Calu3 (cell line): ENCODE measurements at regions not wholly inside any gene's neighbourhood (a gene's known extent, or its start where the extent isn't known, plus 50 kb on each side); places are given as distances from the start of the nearest gene placed in this dataset.

ENCODE experiments used
- BruUV-seq: library from RNA; stranded (reverse); fragments of 400-500 nt; replicated peaks from 2 replicates; lab custom pipeline; 2021; lab: Mats Ljungman, UMichigan
- CTCF ChIA-PET: fragments of 300-600 bp; sonication (Branson Sonifier 250); formaldehyde crosslinking; loops from one replicate; lab custom pipeline; 2022; ENCODE audit warnings: antibody characterized with exemption; lab: Charles Lee
- DNase-seq: peaks from one replicate; pipeline ENCODE4 v3.0.0; 2022
- H3K27ac Mint-ChIP-seq: one replicate; pipeline ENCODE4 v1.8.0; 2022; ENCODE audit warnings: mixed read lengths; ENCODE audit not compliant: unreplicated experiment
- H3K27me3 Mint-ChIP-seq: one replicate; pipeline ENCODE4 v1.8.0; 2022; ENCODE audit warnings: mixed read lengths; ENCODE audit not compliant: unreplicated experiment
- H3K36me3 Mint-ChIP-seq: one replicate; pipeline ENCODE4 v1.8.0; 2022; ENCODE audit warnings: mild to moderate bottlenecking, moderate library complexity, mixed read lengths; ENCODE audit not compliant: insufficient read depth, unreplicated experiment
- H3K4me1 Mint-ChIP-seq: one replicate; pipeline ENCODE4 v1.8.0; 2022; ENCODE audit warnings: mild to moderate bottlenecking, low read depth, mixed read lengths; ENCODE audit not compliant: unreplicated experiment
- H3K4me3 Mint-ChIP-seq: one replicate; pipeline ENCODE4 v1.8.0; 2022; ENCODE audit warnings: mild to moderate bottlenecking, low read depth, moderate library complexity, mixed read lengths; ENCODE audit not compliant: unreplicated experiment
- H3K9me3 Mint-ChIP-seq: one replicate; pipeline ENCODE4 v1.8.0; 2022; ENCODE audit warnings: low read depth, mixed read lengths; ENCODE audit not compliant: unreplicated experiment
- intact Hi-C: fragments of 100-400 bp; cut with micrococcal nuclease; formaldehyde crosslinking; loops from one replicate; pipeline ENCODE4 v1.10.0; 2022; ENCODE audit not compliant: unreplicated experiment
- TF ChIP-seq, protein P1 (sequence below): fragments of 200-600 bp; IDR thresholded peaks from one replicate; pipeline ENCODE4 v1.8.0; 2022; ENCODE audit warnings: antibody characterized with exemption; ENCODE audit not compliant: unreplicated experiment

DNA sequence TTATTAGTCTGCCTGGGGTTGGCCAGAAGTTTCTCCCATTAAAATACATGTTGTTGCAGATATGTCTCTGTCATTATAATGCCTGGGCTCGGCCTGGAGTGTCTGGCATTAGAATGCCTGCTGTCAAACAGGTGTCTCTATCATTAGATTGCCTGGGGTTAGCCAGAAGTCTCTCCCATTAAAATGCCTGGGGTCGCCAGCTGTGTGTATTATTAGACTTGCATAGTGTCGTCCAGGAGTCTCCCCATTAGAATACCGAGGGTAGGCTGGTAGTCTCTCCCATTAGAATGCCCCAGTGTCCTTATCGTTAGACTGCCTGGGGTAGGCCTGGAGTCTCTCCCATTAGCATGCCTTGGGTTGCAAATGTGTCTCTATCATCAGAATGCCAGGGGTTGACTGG, 2270.8 kb downstream of the TP53TG3F start:
- Mint-ChIP-seq H3K27ac (no peak overlapping the region), H3K4me1 (no peaks in the 10 kb centered on the region), H3K36me3 (no peaks in the 10 kb centered on the region), H3K9me3 (peaks cover 21% of the 10 kb centered on the region), H3K4me3 (no peak overlapping the region), H3K27me3 (no peaks in the 10 kb centered on the region)
- intact Hi-C loops, result no loop called here
- TF ChIP-seq, protein P1, sequence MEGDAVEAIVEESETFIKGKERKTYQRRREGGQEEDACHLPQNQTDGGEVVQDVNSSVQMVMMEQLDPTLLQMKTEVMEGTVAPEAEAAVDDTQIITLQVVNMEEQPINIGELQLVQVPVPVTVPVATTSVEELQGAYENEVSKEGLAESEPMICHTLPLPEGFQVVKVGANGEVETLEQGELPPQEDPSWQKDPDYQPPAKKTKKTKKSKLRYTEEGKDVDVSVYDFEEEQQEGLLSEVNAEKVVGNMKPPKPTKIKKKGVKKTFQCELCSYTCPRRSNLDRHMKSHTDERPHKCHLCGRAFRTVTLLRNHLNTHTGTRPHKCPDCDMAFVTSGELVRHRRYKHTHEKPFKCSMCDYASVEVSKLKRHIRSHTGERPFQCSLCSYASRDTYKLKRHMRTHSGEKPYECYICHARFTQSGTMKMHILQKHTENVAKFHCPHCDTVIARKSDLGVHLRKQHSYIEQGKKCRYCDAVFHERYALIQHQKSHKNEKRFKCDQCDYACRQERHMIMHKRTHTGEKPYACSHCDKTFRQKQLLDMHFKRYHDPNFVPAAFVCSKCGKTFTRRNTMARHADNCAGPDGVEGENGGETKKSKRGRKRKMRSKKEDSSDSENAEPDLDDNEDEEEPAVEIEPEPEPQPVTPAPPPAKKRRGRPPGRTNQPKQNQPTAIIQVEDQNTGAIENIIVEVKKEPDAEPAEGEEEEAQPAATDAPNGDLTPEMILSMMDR, result no peak
- BruUV-seq, result no TSS peak
- DNase-seq, result no peak
- CTCF ChIA-PET, result no interaction called here

DNA sequence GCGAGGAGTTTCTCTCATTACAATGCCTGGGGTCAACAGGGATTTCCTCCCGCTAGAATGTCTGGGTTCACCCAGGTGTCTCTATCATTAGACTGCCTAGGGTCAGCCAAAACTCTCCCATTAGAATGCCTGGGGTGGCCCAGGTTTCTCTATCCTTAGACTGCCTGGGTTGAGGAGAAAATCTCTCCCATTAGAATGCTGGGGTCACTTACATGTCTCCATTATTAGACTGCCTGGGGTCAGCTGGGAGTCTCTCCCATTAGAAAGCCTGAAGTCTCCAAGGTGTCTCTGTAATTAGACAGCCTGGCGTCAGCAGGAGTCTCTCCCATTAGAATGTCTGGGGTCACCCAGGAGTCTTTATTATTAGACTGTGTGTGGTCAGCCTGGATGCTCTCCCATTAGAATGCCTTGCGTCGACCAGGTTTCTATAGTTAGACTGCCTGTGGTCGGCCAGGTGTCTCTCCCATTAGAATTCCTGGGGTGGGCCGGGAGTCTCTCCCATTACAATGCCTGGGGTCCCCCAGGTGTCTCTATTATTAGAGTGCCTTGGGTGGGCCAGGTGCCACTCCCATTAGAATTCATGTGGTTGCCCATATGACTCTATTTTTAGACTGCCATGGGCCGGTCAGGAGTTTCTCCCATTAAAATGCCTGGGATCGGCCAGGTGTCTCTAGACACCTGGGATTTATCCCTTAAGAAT, 2272.1 kb downstream of the TP53TG3F start:
- no peaks in the 10 kb centered on the region for H3K36me3 Mint-ChIP-seq
- BruUV-seq, result no TSS peak
- DNase-seq, result no peak
- no peak overlapping the region for H3K4me3 Mint-ChIP-seq
- CTCF ChIA-PET, result no interaction called here
- no peak overlapping the region for H3K27ac Mint-ChIP-seq
- H3K4me1 Mint-ChIP-seq, result no peaks in the 10 kb centered on the region
- intact Hi-C loops, result no loop called here
- TF ChIP-seq, protein P1, result no peak
- no peaks in the 10 kb centered on the region for H3K27me3 Mint-ChIP-seq
- H3K9me3 Mint-ChIP-seq, result peaks cover 18% of the 10 kb centered on the region

DNA sequence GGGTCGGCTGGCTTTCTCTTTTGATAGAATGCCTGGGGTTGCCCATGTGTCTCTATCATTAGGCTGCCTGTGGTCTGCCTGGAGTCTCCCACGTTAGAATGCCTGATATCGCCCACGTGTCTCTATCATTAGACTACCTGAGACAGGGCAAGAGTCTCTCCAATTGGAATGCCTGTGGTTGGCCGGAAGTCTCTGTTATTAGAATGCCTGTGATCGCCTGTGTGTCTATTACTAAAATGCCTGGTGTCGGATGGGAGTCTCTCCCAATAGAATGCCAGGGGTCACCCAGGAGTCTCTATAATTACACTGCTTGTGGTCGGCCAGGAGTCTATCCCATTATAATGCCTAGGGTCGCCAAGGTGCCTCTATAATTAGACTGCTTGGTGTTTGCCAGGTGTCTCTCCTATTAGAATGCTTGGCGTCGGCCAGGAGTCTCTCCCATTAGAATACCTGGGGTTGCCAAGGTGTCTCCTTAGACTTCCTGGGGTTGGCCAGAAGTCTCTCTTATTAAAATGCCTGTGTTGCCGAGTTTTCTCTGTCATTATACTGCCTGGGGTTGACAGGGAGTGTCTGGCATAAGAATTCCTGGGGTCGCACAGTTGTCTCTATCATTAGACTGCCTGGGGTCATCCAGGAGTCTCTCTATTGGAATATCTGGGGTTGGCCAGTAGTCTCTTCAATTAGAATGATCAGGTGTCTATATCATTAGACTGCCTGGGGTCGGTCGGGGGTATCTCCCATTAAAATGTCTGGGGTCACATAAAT, 2272.8 kb downstream of the TP53TG3F start:
- no peak overlapping the region for H3K4me3 Mint-ChIP-seq
- no peaks in the 10 kb centered on the region for H3K27me3 Mint-ChIP-seq
- peaks cover 17% of the 10 kb centered on the region for H3K9me3 Mint-ChIP-seq
- no peak for DNase-seq
- H3K27ac Mint-ChIP-seq, result no peak overlapping the region
- no peaks in the 10 kb centered on the region for H3K36me3 Mint-ChIP-seq
- BruUV-seq, result no TSS peak
- intact Hi-C loops, result no loop called here
- CTCF ChIA-PET, result no interaction called here
- H3K4me1 Mint-ChIP-seq, result no peaks in the 10 kb centered on the region
- TF ChIP-seq, protein P1, result no peak

DNA sequence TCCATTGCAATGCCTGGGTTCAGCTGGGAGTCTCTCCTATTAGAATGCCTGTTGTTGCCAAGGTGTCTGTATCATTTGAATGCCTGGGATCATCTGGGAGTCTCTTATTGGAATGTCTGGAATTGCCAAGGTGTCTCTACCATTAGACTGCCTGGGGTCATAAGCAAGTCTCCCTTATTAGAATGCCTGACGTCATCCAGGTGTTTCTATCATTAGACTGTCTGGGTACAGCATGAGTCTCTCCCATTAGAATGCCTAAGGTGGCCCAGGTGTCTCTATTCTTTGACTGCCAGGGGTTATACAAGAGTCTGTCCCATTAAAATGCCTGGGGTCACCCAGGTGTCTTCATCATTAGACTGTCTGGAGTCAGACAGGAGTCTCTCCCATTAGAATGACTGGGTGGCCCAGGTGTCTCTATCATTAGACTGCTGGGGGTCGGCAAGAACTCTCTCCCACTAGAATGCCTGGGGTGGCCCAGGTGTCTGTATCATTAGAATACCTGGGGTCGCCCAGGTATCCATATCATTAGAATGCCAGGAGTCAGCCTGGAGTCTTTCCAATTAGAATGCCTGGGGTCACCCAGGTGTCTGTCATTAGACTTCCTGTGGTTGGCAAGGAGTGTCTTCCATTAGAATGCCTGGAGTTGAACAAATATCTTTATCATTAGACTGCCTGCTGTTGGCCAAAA, 2274.0 kb downstream of the TP53TG3F start:
- CTCF ChIA-PET, result no interaction called here
- H3K27ac Mint-ChIP-seq, result no peak overlapping the region
- H3K9me3 Mint-ChIP-seq, result peaks cover 17% of the 10 kb centered on the region
- H3K4me1 Mint-ChIP-seq, result no peaks in the 10 kb centered on the region
- H3K4me3 Mint-ChIP-seq, result no peak overlapping the region
- DNase-seq, result no peak
- TF ChIP-seq, protein P1, result no peak
- no peaks in the 10 kb centered on the region for H3K36me3 Mint-ChIP-seq
- intact Hi-C loops, result no loop called here
- H3K27me3 Mint-ChIP-seq, result no peaks in the 10 kb centered on the region
- BruUV-seq, result no TSS peak
